HCT116 (cell line): ENCODE measurements at regions not wholly inside any gene's neighbourhood (a gene's known extent, or its start where the extent isn't known, plus 50 kb on each side); places are given as distances from the start of the nearest gene placed in this dataset.

Experiments
- ATAC-seq: fragments of 200-7000 bp; cut with Tn5 transposase; 2 replicates; pipeline ENCODE4 v1.9.1; 2020; ENCODE audit warnings: mild to moderate bottlenecking, moderate library complexity
- BruUV-seq: library from RNA; stranded (reverse); fragments of 400-500 nt; replicated peaks from 2 replicates; lab custom pipeline; 2021; lab: Mats Ljungman, UMichigan
- CTCF ChIA-PET: fragments of 300-600 bp; sonication (Branson Sonifier 250); formaldehyde crosslinking; loops from one replicate; lab custom pipeline; 2021; ENCODE audit warnings: antibody characterized with exemption; lab: Charles Lee
- POLR2A ChIA-PET: fragments of 300-600, 350-600 bp; sonication (Branson Sonifier 250); formaldehyde crosslinking; loops from one replicate; lab custom pipeline; 2021; ENCODE audit warnings: antibody characterized with exemption; lab: Charles Lee
- RAD21 ChIA-PET, 2 experiments: fragments of 300-600 bp; sonication (Branson Sonifier 250); formaldehyde crosslinking; loops; one replicate each; lab custom pipeline; 2023; ENCODE audit warnings: low total read pairs in 2 of 2; ENCODE audit not compliant: uncharacterized antibody in 2 of 2, unreplicated experiment in 2 of 2, low non-redundant PET in 1 of 2; lab: Charles Lee
- DNase-seq: peaks from one replicate; pipeline ENCODE4 v3.0.0-alpha.2; 2010; ENCODE audit warnings: low read depth, low spot score
- H2AFZ ChIP-seq: fragments of 200-600 bp; shearing (Covaris generic), sonication (generic); 2 replicates; pipeline ENCODE4 v1.6.1; 2017; ENCODE audit warnings: low read depth, mixed run types, mixed read lengths, antibody characterized with exemption, low read length; ENCODE audit not compliant: poor library complexity, severe bottlenecking
- H3K27ac ChIP-seq: 2 replicates; pipeline ENCODE4 v1.5.1; 2012; ENCODE audit warnings: low read depth, low read length
- H3K27me3 ChIP-seq: fragments of 200-600 bp; sonication (generic); 2 replicates; pipeline ENCODE4 v1.6.1; 2016; ENCODE audit warnings: mixed run types, low read length, mixed read lengths; ENCODE audit not compliant: insufficient read depth
- H3K36me3 ChIP-seq, 2 experiments: fragments of 200-500 bp in 1 of 2; fragments of 200-600 bp in 1 of 2; sonication (Bioruptor generic) in 1 of 2; sonication (generic) in 1 of 2; 2 replicates each; pipeline versions ENCODE4 v1.5.1 to v1.6.1; 2014 to 2016; ENCODE audit warnings: low read length in 2 of 2, inconsistent platforms in 1 of 2, mixed read lengths in 1 of 2, mixed run types in 1 of 2; ENCODE audit not compliant: insufficient read depth in 2 of 2, control insufficient read depth in 1 of 2
- H3K4me1 ChIP-seq, 2 experiments: fragments of 200-600 bp in 1 of 2; sonication (generic) in 1 of 2; 2 replicates each; pipeline versions ENCODE4 v1.5.1 to v1.6.1; 2012 to 2017; ENCODE audit warnings: low read length in 2 of 2, inconsistent platforms in 1 of 2, mild to moderate bottlenecking in 1 of 2, mixed read lengths in 1 of 2, mixed run types in 1 of 2, moderate library complexity in 1 of 2; ENCODE audit not compliant: insufficient read depth in 2 of 2, control insufficient read depth in 1 of 2
- H3K4me2 ChIP-seq: fragments of 200-600 bp; sonication (generic); 2 replicates; pipeline ENCODE4 v1.6.1; 2017; ENCODE audit warnings: mixed run types, low read length, mixed read lengths
- H3K4me3 ChIP-seq, 2 experiments: fragments of 200-600 bp in 1 of 2; sonication (generic) in 1 of 2; replicated peaks in 1 of 2; 2 replicates each; pipeline ENCODE4 v1.5.1; 2011 to 2016; ENCODE audit warnings: low read length in 2 of 2, control low read depth in 1 of 2, low read depth in 1 of 2, mild to moderate bottlenecking in 1 of 2, mixed read lengths in 1 of 2, mixed run types in 1 of 2
- H3K79me2 ChIP-seq: fragments of 200-600 bp; sonication (generic); 2 replicates; pipeline ENCODE4 v1.6.1; 2017; ENCODE audit warnings: mild to moderate bottlenecking, mixed run types, low read length, moderate library complexity, mixed read lengths; ENCODE audit not compliant: insufficient read depth
- H3K9ac ChIP-seq: fragments of 200-600 bp; sonication (generic); 2 replicates; pipeline ENCODE4 v1.6.1; 2016; ENCODE audit warnings: low read length, mixed read lengths
- H3K9me2 ChIP-seq: fragments of 200-600 bp; sonication (generic), shearing (Covaris generic); 2 replicates; pipeline ENCODE4 v1.6.1; 2017; ENCODE audit warnings: mixed run types, mild to moderate bottlenecking, moderate library complexity; ENCODE audit not compliant: insufficient read depth
- H3K9me3 ChIP-seq, 2 experiments: fragments of 200-500 bp in 1 of 2; fragments of 200-600 bp in 1 of 2; sonication (Bioruptor generic) in 1 of 2; sonication (generic) in 1 of 2; 2 replicates each; pipeline ENCODE4 v1.6.1; 2014 to 2017; ENCODE audit warnings: low read length in 2 of 2, mixed read lengths in 2 of 2, inconsistent platforms in 1 of 2, low read depth in 1 of 2, mild to moderate bottlenecking in 1 of 2, mixed run types in 1 of 2, moderate library complexity in 1 of 2; ENCODE audit not compliant: control insufficient read depth in 1 of 2, insufficient read depth in 1 of 2
- H4K20me1 ChIP-seq: fragments of 200-600 bp; sonication (generic), shearing (Covaris generic); 2 replicates; pipeline ENCODE4 v1.6.1; 2017; ENCODE audit warnings: mixed run types, mild to moderate bottlenecking, moderate library complexity; ENCODE audit not compliant: insufficient read depth
- CEBPB ChIP-seq: IDR thresholded peaks from 2 replicates; pipeline ENCODE4 v1.6.1; 2012; ENCODE audit warnings: low read depth
- ELF1 ChIP-seq: IDR thresholded peaks from 2 replicates; pipeline ENCODE4 v1.6.1; 2012; ENCODE audit warnings: low read depth, borderline replicate concordance
- EZH2phosphoT487 ChIP-seq: fragments of 200-600 bp; IDR thresholded peaks from 2 replicates; pipeline ENCODE4 v1.6.1; 2018; ENCODE audit warnings: antibody characterized with exemption, borderline replicate concordance
- FOSL1 ChIP-seq: IDR thresholded peaks from 2 replicates; pipeline ENCODE4 v1.6.1; 2012; ENCODE audit warnings: low read depth
- POLR2AphosphoS5 ChIP-seq: IDR thresholded peaks from 2 replicates; pipeline ENCODE4 v1.6.1; 2011; ENCODE audit warnings: mild to moderate bottlenecking, low read depth, low read length, moderate library complexity
- RAD21 ChIP-seq: IDR thresholded peaks from 2 replicates; pipeline ENCODE4 v1.6.1; 2012; ENCODE audit warnings: low read depth, mild to moderate bottlenecking
- REST ChIP-seq: IDR thresholded peaks from 2 replicates; pipeline ENCODE4 v1.6.1; 2012; ENCODE audit warnings: low read depth
- ZBTB33 ChIP-seq: IDR thresholded peaks from 2 replicates; pipeline ENCODE4 v1.6.1; 2011; ENCODE audit warnings: mild to moderate bottlenecking, low read length, moderate library complexity; ENCODE audit not compliant: insufficient replicate concordance; ENCODE audit errors: extremely low read depth
- intact Hi-C: fragments of 100-400 bp; cut with micrococcal nuclease; formaldehyde crosslinking; loops from 2 replicates; pipeline ENCODE4 v1.10.0; 2022

- intact Hi-C loops = no loop called here
- H4K20me1 ChIP-seq = no peaks in the 10 kb centered on the region
- CTCF ChIA-PET = no interaction called here
These were observed 327.6 kb upstream of the SFSWAP start for GRCh38 chr12:131383291-131383690.

More at GRCh38 chr12:131383291-131383690, 327.6 kb upstream of the SFSWAP start:
- Histone ChIP-seq H2AFZ (no peak overlapping the region), H3K9me2 (no peaks in the 10 kb centered on the region), H3K9ac (no peak overlapping the region), H3K9me3 (no peaks in the 10 kb centered on the region), H3K4me1 (no peaks in the 10 kb centered on the region), H3K36me3 (no peaks in the 10 kb centered on the region), H3K27ac (no peak overlapping the region), H3K4me3 (no peak overlapping the region), H3K4me2 (no peak overlapping the region), H3K27me3 (peaks cover 6% of the 10 kb centered on the region; the same call in 1 of the 2 replicates), H3K79me2 (no peaks in the 10 kb centered on the region)
- no peak for TF ChIP-seq EZH2phosphoT487
- TF ChIP-seq FOSL1 = no peak
- TF ChIP-seq POLR2AphosphoS5 = no peak
- no peak for TF ChIP-seq REST
- TF ChIP-seq RAD21 = no peak
- no peak for TF ChIP-seq ELF1
- TF ChIP-seq CEBPB = no peak
- no peak for TF ChIP-seq ZBTB33
- ATAC-seq = no peak
- RAD21 ChIA-PET = no interaction called here
- BruUV-seq = no TSS peak
- POLR2A ChIA-PET = no interaction called here
- no peak for DNase-seq
